ENCODE measurements at regions not wholly inside any gene's neighbourhood (a gene's known extent, or its start where the extent isn't known, plus 50 kb on each side); places are given as distances from the start of the nearest gene placed in this dataset.

- TF ChIP-seq POLR2A (IDR thresholded peaks at IDR 0.05) = no peak
- TF ChIP-seq, protein P1, sequence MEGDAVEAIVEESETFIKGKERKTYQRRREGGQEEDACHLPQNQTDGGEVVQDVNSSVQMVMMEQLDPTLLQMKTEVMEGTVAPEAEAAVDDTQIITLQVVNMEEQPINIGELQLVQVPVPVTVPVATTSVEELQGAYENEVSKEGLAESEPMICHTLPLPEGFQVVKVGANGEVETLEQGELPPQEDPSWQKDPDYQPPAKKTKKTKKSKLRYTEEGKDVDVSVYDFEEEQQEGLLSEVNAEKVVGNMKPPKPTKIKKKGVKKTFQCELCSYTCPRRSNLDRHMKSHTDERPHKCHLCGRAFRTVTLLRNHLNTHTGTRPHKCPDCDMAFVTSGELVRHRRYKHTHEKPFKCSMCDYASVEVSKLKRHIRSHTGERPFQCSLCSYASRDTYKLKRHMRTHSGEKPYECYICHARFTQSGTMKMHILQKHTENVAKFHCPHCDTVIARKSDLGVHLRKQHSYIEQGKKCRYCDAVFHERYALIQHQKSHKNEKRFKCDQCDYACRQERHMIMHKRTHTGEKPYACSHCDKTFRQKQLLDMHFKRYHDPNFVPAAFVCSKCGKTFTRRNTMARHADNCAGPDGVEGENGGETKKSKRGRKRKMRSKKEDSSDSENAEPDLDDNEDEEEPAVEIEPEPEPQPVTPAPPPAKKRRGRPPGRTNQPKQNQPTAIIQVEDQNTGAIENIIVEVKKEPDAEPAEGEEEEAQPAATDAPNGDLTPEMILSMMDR (IDR thresholded peaks at IDR 0.05) = no peak
These were observed 64.8 kb upstream of the AMZ2 start for GRCh38 chr17:68182940-68183551.

All from adrenal gland (tissue), 5 donors.